MM.1S (cell line): ENCODE measurements at regions not wholly inside any gene's neighbourhood (a gene's known extent, or its start where the extent isn't known, plus 50 kb on each side); places are given as distances from the start of the nearest gene placed in this dataset.

Experiments
- DNase-seq: peaks from one replicate; pipeline ENCODE4 v3.0.0-alpha.2; 2015
- H2AFZ ChIP-seq: fragments of 300-600 bp; sonication (generic); 2 replicates; pipeline ENCODE4 v1.6.0; 2016; ENCODE audit warnings: antibody characterized with exemption, low read length
- H3F3A ChIP-seq: fragments of 300-600 bp; sonication (generic); 2 replicates; pipeline ENCODE4 v1.6.1; 2016; ENCODE audit warnings: mild to moderate bottlenecking, antibody characterized with exemption, low read length, moderate library complexity, mixed read lengths; ENCODE audit not compliant: insufficient read depth
- H3K27ac ChIP-seq: fragments of 300-600 bp; sonication (generic); 2 replicates; pipeline ENCODE4 v1.5.1; 2016; ENCODE audit warnings: mild to moderate bottlenecking, low read length
- H3K27me3 ChIP-seq: fragments of 300-600 bp; sonication (generic); replicated peaks from 2 replicates; pipeline ENCODE4 v1.6.0; 2016; ENCODE audit warnings: low read length; ENCODE audit not compliant: insufficient read depth
- H3K36me3 ChIP-seq: fragments of 300-600 bp; sonication (generic); replicated peaks from 2 replicates; pipeline ENCODE4 v1.6.1; 2016; ENCODE audit warnings: mild to moderate bottlenecking, low read length, mixed read lengths; ENCODE audit not compliant: insufficient read depth
- H3K4me1 ChIP-seq: fragments of 300-600 bp; sonication (generic); 2 replicates; pipeline ENCODE4 v1.6.1; 2016; ENCODE audit warnings: low read length, mixed read lengths
- H3K4me2 ChIP-seq: fragments of 300-600 bp; sonication (generic); 2 replicates; pipeline ENCODE4 v1.6.0; 2016; ENCODE audit warnings: low read depth, low read length
- H3K4me3 ChIP-seq: fragments of 300-600 bp; sonication (generic); 2 replicates; pipeline ENCODE4 v1.5.1; 2016; ENCODE audit warnings: low read length, mixed read lengths
- H3K79me2 ChIP-seq: fragments of 300-600 bp; sonication (generic); 2 replicates; pipeline ENCODE4 v1.6.1; 2016; ENCODE audit warnings: mixed run types, low read length, mixed read lengths
- H3K9ac ChIP-seq: fragments of 300-600 bp; sonication (generic); 2 replicates; pipeline ENCODE4 v1.6.1; 2016; ENCODE audit warnings: low read length, mixed read lengths
- H3K9me2 ChIP-seq: fragments of 300-600 bp; sonication (generic); replicated peaks from 2 replicates; pipeline ENCODE4 v1.6.1; 2016; ENCODE audit warnings: mild to moderate bottlenecking, low read length, mixed read lengths; ENCODE audit not compliant: insufficient read depth
- H3K9me3 ChIP-seq: fragments of 300-600 bp; sonication (generic); replicated peaks from 2 replicates; pipeline ENCODE4 v1.6.1; 2016; ENCODE audit warnings: mild to moderate bottlenecking, low read length, mixed read lengths; ENCODE audit not compliant: insufficient read depth
- H4K20me1 ChIP-seq: fragments of 300-600 bp; sonication (generic); 2 replicates; pipeline ENCODE4 v1.6.1; 2016; ENCODE audit warnings: mild to moderate bottlenecking, low read length, moderate library complexity, mixed read lengths; ENCODE audit not compliant: insufficient read depth
- EZH2 ChIP-seq: fragments of 300-600 bp; sonication (generic); optimal IDR thresholded peaks from 2 replicates; pipeline ENCODE3; 2017; ENCODE audit warnings: low read depth, mild to moderate bottlenecking, antibody characterized with exemption, low read length, mixed read lengths
- EZH2phosphoT487 ChIP-seq: fragments of 300-600 bp; sonication (generic); IDR thresholded peaks from 2 replicates; pipeline ENCODE4 v1.6.1; 2018; ENCODE audit warnings: antibody characterized with exemption, low read length
- TF ChIP-seq, protein P1 (sequence below): fragments of 300-600 bp; sonication (generic); IDR thresholded peaks from 2 replicates; pipeline ENCODE4 v1.5.1; 2016; ENCODE audit warnings: antibody characterized with exemption, low read length, mixed read lengths

DNA sequence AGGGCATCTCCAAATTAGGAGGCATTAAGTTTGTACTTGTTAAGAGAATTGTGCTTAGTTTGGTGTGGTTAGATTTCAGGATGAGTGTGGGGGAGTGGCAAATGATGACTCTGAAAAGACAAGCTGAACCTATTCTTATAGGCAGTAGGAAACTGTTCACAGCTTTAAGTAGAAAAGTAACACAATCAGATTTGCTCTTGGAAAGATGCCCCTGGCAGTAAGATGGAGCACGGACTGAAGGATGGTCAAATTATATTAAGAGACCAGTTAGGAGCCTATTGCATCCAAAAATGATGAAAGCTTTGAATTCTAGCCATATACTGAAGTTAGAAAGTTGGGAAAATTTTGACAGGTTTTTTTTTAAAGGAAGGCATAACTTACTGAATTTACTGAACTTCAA, 254.2 kb upstream of the MEF2C start:
- TF ChIP-seq EZH2phosphoT487 (no peak), EZH2 (no peak)
- Histone ChIP-seq H3F3A (no peaks in the 10 kb centered on the region), H3K9me3 (no peaks in the 10 kb centered on the region), H3K4me3 (no peak overlapping the region), H3K79me2 (no peaks in the 10 kb centered on the region), H3K36me3 (no peaks in the 10 kb centered on the region), H3K4me2 (no peak overlapping the region), H3K9me2 (no peaks in the 10 kb centered on the region), H3K4me1 (no peaks in the 10 kb centered on the region), H3K27ac (no peak overlapping the region), H3K9ac (no peak overlapping the region), H4K20me1 (no peaks in the 10 kb centered on the region), H2AFZ (no peak overlapping the region), H3K27me3 (no peaks in the 10 kb centered on the region)
- no peak for DNase-seq

DNA sequence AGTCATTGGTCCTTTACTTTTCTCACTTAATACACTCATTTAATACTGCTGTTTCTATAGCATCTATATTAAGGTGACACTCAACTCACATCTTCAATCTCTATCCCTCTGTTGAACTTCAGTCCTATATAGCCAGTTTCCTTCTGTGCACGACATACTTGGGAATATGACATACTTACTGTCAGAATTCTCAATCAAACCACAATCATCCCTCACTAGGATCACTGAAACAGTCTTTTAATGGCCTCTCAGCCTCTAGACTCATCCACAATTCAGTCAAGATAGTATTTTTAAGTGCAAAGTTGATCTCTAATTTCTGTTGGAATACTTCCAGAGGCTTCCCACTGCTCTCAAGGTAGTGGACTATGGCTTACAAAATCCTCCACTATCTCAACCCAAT, 251.0 kb upstream of the MEF2C start:
- Histone ChIP-seq H3K4me1 (no peaks in the 10 kb centered on the region), H3K9me3 (no peaks in the 10 kb centered on the region), H3K9me2 (no peaks in the 10 kb centered on the region), H3K27me3 (no peaks in the 10 kb centered on the region), H3K4me2 (no peak overlapping the region), H3F3A (no peaks in the 10 kb centered on the region), H4K20me1 (no peaks in the 10 kb centered on the region), H3K4me3 (no peak overlapping the region), H3K9ac (no peak overlapping the region), H2AFZ (no peak overlapping the region), H3K79me2 (no peaks in the 10 kb centered on the region), H3K27ac (no peak overlapping the region), H3K36me3 (no peaks in the 10 kb centered on the region)
- TF ChIP-seq EZH2phosphoT487 = no peak
- TF ChIP-seq EZH2 = no peak
- TF ChIP-seq, protein P1, sequence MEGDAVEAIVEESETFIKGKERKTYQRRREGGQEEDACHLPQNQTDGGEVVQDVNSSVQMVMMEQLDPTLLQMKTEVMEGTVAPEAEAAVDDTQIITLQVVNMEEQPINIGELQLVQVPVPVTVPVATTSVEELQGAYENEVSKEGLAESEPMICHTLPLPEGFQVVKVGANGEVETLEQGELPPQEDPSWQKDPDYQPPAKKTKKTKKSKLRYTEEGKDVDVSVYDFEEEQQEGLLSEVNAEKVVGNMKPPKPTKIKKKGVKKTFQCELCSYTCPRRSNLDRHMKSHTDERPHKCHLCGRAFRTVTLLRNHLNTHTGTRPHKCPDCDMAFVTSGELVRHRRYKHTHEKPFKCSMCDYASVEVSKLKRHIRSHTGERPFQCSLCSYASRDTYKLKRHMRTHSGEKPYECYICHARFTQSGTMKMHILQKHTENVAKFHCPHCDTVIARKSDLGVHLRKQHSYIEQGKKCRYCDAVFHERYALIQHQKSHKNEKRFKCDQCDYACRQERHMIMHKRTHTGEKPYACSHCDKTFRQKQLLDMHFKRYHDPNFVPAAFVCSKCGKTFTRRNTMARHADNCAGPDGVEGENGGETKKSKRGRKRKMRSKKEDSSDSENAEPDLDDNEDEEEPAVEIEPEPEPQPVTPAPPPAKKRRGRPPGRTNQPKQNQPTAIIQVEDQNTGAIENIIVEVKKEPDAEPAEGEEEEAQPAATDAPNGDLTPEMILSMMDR = no peak
- DNase-seq = no peak

DNA sequence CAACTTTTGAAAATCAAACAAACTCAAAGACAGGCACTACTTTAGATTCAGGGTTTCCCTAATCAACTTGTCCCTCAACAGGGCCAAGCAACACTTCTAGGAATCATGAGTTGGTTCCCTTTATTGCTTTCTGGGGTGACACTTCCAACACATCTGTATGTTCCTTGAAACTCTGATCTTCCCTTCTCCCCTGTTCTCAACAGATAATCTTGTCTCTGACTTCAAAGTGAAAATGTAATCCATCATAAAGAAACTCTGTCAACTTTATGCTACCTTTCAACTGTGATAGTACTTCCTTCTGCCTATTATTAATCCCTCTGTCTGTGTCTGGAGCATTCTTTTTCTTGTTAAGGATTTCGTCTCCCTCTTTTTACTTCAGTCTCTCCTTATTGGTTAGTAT, 250.1 kb upstream of the MEF2C start:
- Histone ChIP-seq H3K9ac (no peak overlapping the region), H3K27me3 (no peaks in the 10 kb centered on the region), H3K79me2 (no peaks in the 10 kb centered on the region), H3K9me3 (no peaks in the 10 kb centered on the region), H3K9me2 (no peaks in the 10 kb centered on the region), H3K4me1 (no peaks in the 10 kb centered on the region), H3K4me2 (no peak overlapping the region), H3K27ac (no peak overlapping the region), H4K20me1 (no peaks in the 10 kb centered on the region), H3F3A (no peaks in the 10 kb centered on the region), H2AFZ (no peak overlapping the region), H3K36me3 (no peaks in the 10 kb centered on the region), H3K4me3 (no peak overlapping the region)
- DNase-seq = no peak
- TF ChIP-seq EZH2 (no peak), EZH2phosphoT487 (no peak)
- TF ChIP-seq, protein P1 = no peak

DNA sequence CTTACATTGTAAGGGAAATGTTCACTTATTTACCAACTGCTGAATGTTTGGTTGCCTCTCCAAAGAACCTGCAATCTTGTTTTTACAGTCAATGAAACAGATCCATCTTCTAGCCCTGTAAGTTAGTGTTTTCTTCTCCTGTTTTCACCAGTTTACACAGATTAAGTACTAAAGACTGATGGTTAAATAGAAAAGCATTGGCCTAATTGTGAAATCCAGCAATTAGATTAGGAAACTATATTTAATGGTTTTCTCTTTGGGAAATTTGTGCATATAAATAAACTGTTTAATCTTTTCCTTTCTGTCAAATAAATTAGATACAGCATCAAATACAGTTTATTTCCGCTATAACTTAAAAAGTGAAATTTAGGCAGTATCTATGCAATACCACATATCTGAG, 247.9 kb upstream of the MEF2C start:
- Histone ChIP-seq H3K27ac (no peak overlapping the region), H3K79me2 (no peaks in the 10 kb centered on the region), H2AFZ (no peak overlapping the region), H3K36me3 (no peaks in the 10 kb centered on the region), H3K4me2 (no peak overlapping the region), H3F3A (no peaks in the 10 kb centered on the region), H3K27me3 (no peaks in the 10 kb centered on the region), H3K9me2 (no peaks in the 10 kb centered on the region), H3K4me3 (no peak overlapping the region), H3K9ac (no peak overlapping the region), H3K4me1 (no peaks in the 10 kb centered on the region), H3K9me3 (no peaks in the 10 kb centered on the region), H4K20me1 (no peaks in the 10 kb centered on the region)
- TF ChIP-seq, protein P1 = no peak
- TF ChIP-seq EZH2 (no peak), EZH2phosphoT487 (no peak)
- DNase-seq = no peak
